ENCODE measurements at regions not wholly inside any gene's neighbourhood (a gene's known extent, or its start where the extent isn't known, plus 50 kb on each side); places are given as distances from the start of the nearest gene placed in this dataset.
A peak's percentile ranks its signal among the peaks of the same experiment; 100 is the strongest.

DNA sequence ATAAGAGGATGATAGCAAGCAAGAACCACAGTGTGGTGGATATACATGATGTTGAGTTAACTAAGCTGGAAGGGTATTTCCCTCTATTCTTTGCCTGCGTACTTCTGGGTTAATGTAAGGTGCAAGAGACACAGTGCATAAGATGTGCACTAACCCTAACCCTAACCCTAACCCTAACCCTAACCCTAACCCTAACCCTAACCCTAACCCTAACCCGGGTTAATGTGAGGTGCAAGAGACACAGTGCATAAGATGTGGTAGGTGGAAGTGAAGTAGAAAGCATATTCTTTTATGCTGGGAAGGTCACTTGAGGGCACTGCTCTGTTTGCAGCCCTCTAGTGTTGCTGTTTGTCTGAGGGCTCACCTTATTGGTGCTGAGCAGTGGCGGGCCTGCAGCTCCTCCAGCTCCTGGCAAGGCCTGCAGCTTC lies 181.5 kb upstream of the ITGA4 start:
- Histone ChIP-seq H3K9me2 (ENCODE audit: insufficient read depth) (no peaks in the 10 kb centered on the region), H3K9ac (ENCODE audit: low read length) (no peak overlapping the region), H3K36me3 (ENCODE audit: control insufficient read depth in 1 of 2, insufficient read depth in 2 of 2, low read length in 2 of 2) (no peaks in the 10 kb centered on the region), H3K79me2 (ENCODE audit: insufficient read depth, low read length) (no peaks in the 10 kb centered on the region), H3K4me1 (ENCODE audit: control insufficient read depth in 1 of 2, insufficient read depth in 2 of 2, low read length in 2 of 2) (no peaks in the 10 kb centered on the region), H3K4me2 (ENCODE audit: low read length) (no peak overlapping the region), H3K9me3 (ENCODE audit: control insufficient read depth in 1 of 2, insufficient read depth in 1 of 2, low read depth in 1 of 2, low read length in 2 of 2) (no peaks in the 10 kb centered on the region), H4K20me1 (ENCODE audit: insufficient read depth) (no peaks in the 10 kb centered on the region), H3K27me3 (ENCODE audit: insufficient read depth, low read length) (no peaks in the 10 kb centered on the region), H3K4me3 (replicated peaks in 1 of 2; ENCODE audit: low read depth in 1 of 2, low read length in 2 of 2) (no peak overlapping the region), H3K27ac (ENCODE audit: low read depth, low read length) (no peak overlapping the region), H2AFZ (ENCODE audit: low read depth, low read length, poor library complexity, severe bottlenecking) (no peak overlapping the region)
- ChIA-PET RAD21 (ENCODE audit: low non-redundant PET in 1 of 2, low total read pairs in 2 of 2, uncharacterized antibody in 2 of 2, unreplicated experiment in 2 of 2) (no interaction called here), POLR2A (no interaction called here), CTCF (no interaction called here)
- BruUV-seq (replicated peaks), result no TSS peak
- TF ChIP-seq ZBTB33 (IDR thresholded peaks at IDR 0.05; ENCODE audit: extremely low read depth, insufficient replicate concordance, low read length) (no peak), YY1 (IDR thresholded peaks at IDR 0.05; ENCODE audit: extremely low read depth, insufficient replicate concordance, low read depth, low read length) (no peak), CEBPB (IDR thresholded peaks at IDR 0.05; ENCODE audit: low read depth) (no peak), EZH2phosphoT487 (IDR thresholded peaks at IDR 0.05; ENCODE audit: borderline replicate concordance) (no peak), ELF1 (IDR thresholded peaks at IDR 0.05; ENCODE audit: borderline replicate concordance, low read depth) (no peak), JUND (IDR thresholded peaks at IDR 0.05) (no peak), EZH2 (IDR thresholded peaks at IDR 0.05) (no peak), SRF (IDR thresholded peaks at IDR 0.05; ENCODE audit: low read depth) (no peak), EGR1 (IDR thresholded peaks at IDR 0.05; ENCODE audit: low read depth) (no peak)
- TF ChIP-seq, protein P1, sequence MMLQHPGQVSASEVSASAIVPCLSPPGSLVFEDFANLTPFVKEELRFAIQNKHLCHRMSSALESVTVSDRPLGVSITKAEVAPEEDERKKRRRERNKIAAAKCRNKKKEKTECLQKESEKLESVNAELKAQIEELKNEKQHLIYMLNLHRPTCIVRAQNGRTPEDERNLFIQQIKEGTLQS (IDR thresholded peaks at IDR 0.05), result no peak
- TF ChIP-seq, protein P2, sequence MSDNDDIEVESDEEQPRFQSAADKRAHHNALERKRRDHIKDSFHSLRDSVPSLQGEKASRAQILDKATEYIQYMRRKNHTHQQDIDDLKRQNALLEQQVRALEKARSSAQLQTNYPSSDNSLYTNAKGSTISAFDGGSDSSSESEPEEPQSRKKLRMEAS (IDR thresholded peaks at IDR 0.05), result no peak
- TF ChIP-seq, protein P3, sequence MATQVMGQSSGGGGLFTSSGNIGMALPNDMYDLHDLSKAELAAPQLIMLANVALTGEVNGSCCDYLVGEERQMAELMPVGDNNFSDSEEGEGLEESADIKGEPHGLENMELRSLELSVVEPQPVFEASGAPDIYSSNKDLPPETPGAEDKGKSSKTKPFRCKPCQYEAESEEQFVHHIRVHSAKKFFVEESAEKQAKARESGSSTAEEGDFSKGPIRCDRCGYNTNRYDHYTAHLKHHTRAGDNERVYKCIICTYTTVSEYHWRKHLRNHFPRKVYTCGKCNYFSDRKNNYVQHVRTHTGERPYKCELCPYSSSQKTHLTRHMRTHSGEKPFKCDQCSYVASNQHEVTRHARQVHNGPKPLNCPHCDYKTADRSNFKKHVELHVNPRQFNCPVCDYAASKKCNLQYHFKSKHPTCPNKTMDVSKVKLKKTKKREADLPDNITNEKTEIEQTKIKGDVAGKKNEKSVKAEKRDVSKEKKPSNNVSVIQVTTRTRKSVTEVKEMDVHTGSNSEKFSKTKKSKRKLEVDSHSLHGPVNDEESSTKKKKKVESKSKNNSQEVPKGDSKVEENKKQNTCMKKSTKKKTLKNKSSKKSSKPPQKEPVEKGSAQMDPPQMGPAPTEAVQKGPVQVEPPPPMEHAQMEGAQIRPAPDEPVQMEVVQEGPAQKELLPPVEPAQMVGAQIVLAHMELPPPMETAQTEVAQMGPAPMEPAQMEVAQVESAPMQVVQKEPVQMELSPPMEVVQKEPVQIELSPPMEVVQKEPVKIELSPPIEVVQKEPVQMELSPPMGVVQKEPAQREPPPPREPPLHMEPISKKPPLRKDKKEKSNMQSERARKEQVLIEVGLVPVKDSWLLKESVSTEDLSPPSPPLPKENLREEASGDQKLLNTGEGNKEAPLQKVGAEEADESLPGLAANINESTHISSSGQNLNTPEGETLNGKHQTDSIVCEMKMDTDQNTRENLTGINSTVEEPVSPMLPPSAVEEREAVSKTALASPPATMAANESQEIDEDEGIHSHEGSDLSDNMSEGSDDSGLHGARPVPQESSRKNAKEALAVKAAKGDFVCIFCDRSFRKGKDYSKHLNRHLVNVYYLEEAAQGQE (IDR thresholded peaks at IDR 0.05; ENCODE audit: low read depth), result no peak
- ATAC-seq (peak; percentile 40; the same call in 1 of the 2 replicates), DNase-seq (ENCODE audit: low read depth, low spot score) (no peak)
- intact Hi-C loops (cut with micrococcal nuclease), result no loop called here

Data from HCT116 (cell line).